ENCODE measurements at regions not wholly inside any gene's neighbourhood (a gene's known extent, or its start where the extent isn't known, plus 50 kb on each side); places are given as distances from the start of the nearest gene placed in this dataset.
"Not testable (repeated sequence)": the region's sequence is repeated elsewhere in the genome, so short reads cannot be mapped to it uniquely, and the experiment has no call there.

- Histone ChIP-seq H3K9ac (ENCODE audit: low read length) (no peak overlapping the region), H3K9me3 (ENCODE audit: insufficient read depth, low read length) (no peaks in the 10 kb centered on the region), H3K27ac (ENCODE audit: low read depth, low read length) (no peak overlapping the region), H3K9me2 (replicated peaks; ENCODE audit: insufficient read depth, low read length) (no peaks in the 10 kb centered on the region), H3K4me3 (ENCODE audit: insufficient read depth, low read length, poor library complexity, severe bottlenecking) (no peak overlapping the region), H3K79me2 (ENCODE audit: insufficient read depth, low read length) (no peaks in the 10 kb centered on the region), H3F3A (ENCODE audit: insufficient read depth) (no peaks in the 10 kb centered on the region), H3K27me3 (ENCODE audit: low read length) (no peaks in the 10 kb centered on the region), H2AFZ (ENCODE audit: low read depth, low read length, severe bottlenecking) (no peak overlapping the region), H3K4me2 (ENCODE audit: low read depth, low read length, poor library complexity, severe bottlenecking) (no peak overlapping the region), H4K20me1 (ENCODE audit: low read depth, low read length) (no peaks in the 10 kb centered on the region), H3K36me3 (ENCODE audit: low read length) (no peaks in the 10 kb centered on the region)
- TF ChIP-seq EZH2phosphoT487 (conservative IDR thresholded peaks at IDR 0.05; ENCODE audit: low read length) (no peak), CTCF (IDR thresholded peaks at IDR 0.05; ENCODE audit: insufficient read depth, low read length, poor library complexity, severe bottlenecking) (no peak)
Measured at GRCh38 chr16:58863042-58863441, 128.9 kb upstream of the GOT2 start.

- Histone ChIP-seq H3K27me3 (ENCODE audit: low read length) (no peaks in the 10 kb centered on the region), H3F3A (ENCODE audit: insufficient read depth) (no peaks in the 10 kb centered on the region), H3K4me2 (ENCODE audit: low read depth, low read length, poor library complexity, severe bottlenecking) (no peak overlapping the region), H3K9me3 (ENCODE audit: insufficient read depth, low read length) (no peaks in the 10 kb centered on the region), H3K4me3 (ENCODE audit: insufficient read depth, low read length, poor library complexity, severe bottlenecking) (no peak overlapping the region), H4K20me1 (ENCODE audit: low read depth, low read length) (no peaks in the 10 kb centered on the region), H3K9ac (ENCODE audit: low read length) (no peak overlapping the region), H3K79me2 (ENCODE audit: insufficient read depth, low read length) (no peaks in the 10 kb centered on the region), H2AFZ (ENCODE audit: low read depth, low read length, severe bottlenecking) (no peak overlapping the region), H3K36me3 (ENCODE audit: low read length) (no peaks in the 10 kb centered on the region), H3K27ac (ENCODE audit: low read depth, low read length) (no peak overlapping the region), H3K9me2 (replicated peaks; ENCODE audit: insufficient read depth, low read length) (no peaks in the 10 kb centered on the region)
- TF ChIP-seq CTCF (IDR thresholded peaks at IDR 0.05; ENCODE audit: insufficient read depth, low read length, poor library complexity, severe bottlenecking) (no peak), EZH2phosphoT487 (conservative IDR thresholded peaks at IDR 0.05; ENCODE audit: low read length) (no peak)
Measured at GRCh38 chr16:58862334-58863021, 128.4 kb upstream of the GOT2 start.

GRCh38 chr16:58859958-58860669, 126.0 kb upstream of the GOT2 start:
- Histone ChIP-seq H3K36me3 (ENCODE audit: low read length) (no peaks in the 10 kb centered on the region), H3K79me2 (ENCODE audit: insufficient read depth, low read length) (no peaks in the 10 kb centered on the region), H4K20me1 (ENCODE audit: low read depth, low read length) (no peaks in the 10 kb centered on the region), H3K4me2 (ENCODE audit: low read depth, low read length, poor library complexity, severe bottlenecking) (no peak overlapping the region), H2AFZ (ENCODE audit: low read depth, low read length, severe bottlenecking) (no peak overlapping the region), H3K9me3 (ENCODE audit: insufficient read depth, low read length) (no peaks in the 10 kb centered on the region), H3K9ac (ENCODE audit: low read length) (no peak overlapping the region), H3K4me3 (ENCODE audit: insufficient read depth, low read length, poor library complexity, severe bottlenecking) (no peak overlapping the region), H3F3A (ENCODE audit: insufficient read depth) (no peaks in the 10 kb centered on the region), H3K27ac (ENCODE audit: low read depth, low read length) (no peak overlapping the region), H3K27me3 (ENCODE audit: low read length) (no peaks in the 10 kb centered on the region), H3K9me2 (replicated peaks; ENCODE audit: insufficient read depth, low read length) (no peaks in the 10 kb centered on the region)
- TF ChIP-seq EZH2phosphoT487 (conservative IDR thresholded peaks at IDR 0.05; ENCODE audit: low read length) (no peak), CTCF (IDR thresholded peaks at IDR 0.05; ENCODE audit: insufficient read depth, low read length, poor library complexity, severe bottlenecking) (no peak)

- H3F3A ChIP-seq (ENCODE audit: insufficient read depth); H3K4me2 ChIP-seq (ENCODE audit: low read depth, low read length, poor library complexity, severe bottlenecking): not testable (repeated sequence)
Measured at GRCh38 chr16:58858577-58858976, 124.5 kb upstream of the GOT2 start.

More at GRCh38 chr16:58858577-58858976, 124.5 kb upstream of the GOT2 start:
- H3K27me3 ChIP-seq (ENCODE audit: low read length); H3K9ac ChIP-seq (ENCODE audit: low read length); H3K9me3 ChIP-seq (ENCODE audit: insufficient read depth, low read length); H4K20me1 ChIP-seq (ENCODE audit: low read depth, low read length); H2AFZ ChIP-seq (ENCODE audit: low read depth, low read length, severe bottlenecking); H3K4me3 ChIP-seq (ENCODE audit: insufficient read depth, low read length, poor library complexity, severe bottlenecking); H3K9me2 ChIP-seq (replicated peaks; ENCODE audit: insufficient read depth, low read length); H3K36me3 ChIP-seq (ENCODE audit: low read length); H3K79me2 ChIP-seq (ENCODE audit: insufficient read depth, low read length); H3K27ac ChIP-seq (ENCODE audit: low read depth, low read length): not testable (repeated sequence)

Measured in SU-DHL-6 (cell line).